H9 (cell line): ENCODE measurements at regions not wholly inside any gene's neighbourhood (a gene's known extent, or its start where the extent isn't known, plus 50 kb on each side); places are given as distances from the start of the nearest gene placed in this dataset.

Source experiments
- DNase-seq: peaks from one replicate; pipeline ENCODE4 v3.0.0-alpha.2; 2017
- H2AFZ ChIP-seq: one replicate; pipeline ENCODE4 v1.6.1; 2013; ENCODE audit warnings: mild to moderate bottlenecking, low read length, control low read depth, moderate library complexity
- H2AK5ac ChIP-seq: 2 replicates; pipeline ENCODE4 v1.6.1; 2013; ENCODE audit warnings: low read length, control low read depth, mixed read lengths; ENCODE audit not compliant: insufficient read length
- H2BK120ac ChIP-seq: one replicate; pipeline ENCODE4 v1.6.1; 2013; ENCODE audit warnings: low read depth, mild to moderate bottlenecking, low read length, control low read depth, inconsistent platforms; ENCODE audit not compliant: poor library complexity, severe bottlenecking
- H2BK12ac ChIP-seq: 2 replicates; pipeline ENCODE4 v1.6.1; 2013; ENCODE audit warnings: low read length, control low read depth, mixed read lengths, low read depth; ENCODE audit not compliant: insufficient read length
- H2BK15ac ChIP-seq: 2 replicates; pipeline ENCODE4 v1.6.1; 2013; ENCODE audit warnings: low read depth, low read length, control low read depth
- H2BK20ac ChIP-seq: one replicate; pipeline ENCODE4 v1.6.1; 2013; ENCODE audit warnings: low read depth, mild to moderate bottlenecking, low read length, control low read depth, inconsistent platforms; ENCODE audit not compliant: poor library complexity, severe bottlenecking
- H2BK5ac ChIP-seq: 2 replicates; pipeline ENCODE4 v1.6.1; 2013; ENCODE audit warnings: low read length, control low read depth, mixed read lengths; ENCODE audit not compliant: insufficient read length
- H3K14ac ChIP-seq: 2 replicates; pipeline ENCODE4 v1.6.1; 2013; ENCODE audit warnings: low read length, control low read depth; ENCODE audit not compliant: insufficient read depth
- H3K18ac ChIP-seq: 2 replicates; pipeline ENCODE4 v1.6.1; 2013; ENCODE audit warnings: low read depth, mild to moderate bottlenecking, mixed read lengths, low read length, control low read depth; ENCODE audit not compliant: insufficient read length
- H3K23ac ChIP-seq: 2 replicates; pipeline ENCODE4 v1.6.1; 2013; ENCODE audit warnings: low read length, control low read depth, mixed read lengths, low read depth; ENCODE audit not compliant: insufficient read length
- H3K23me2 ChIP-seq: 2 replicates; pipeline ENCODE4 v1.6.1; 2013; ENCODE audit warnings: low read depth, mild to moderate bottlenecking, mixed read lengths, low read length, control low read depth; ENCODE audit not compliant: insufficient read length, poor library complexity, severe bottlenecking
- H3K27ac ChIP-seq: 2 replicates; pipeline ENCODE4 v1.5.1; 2013; ENCODE audit warnings: low read length, control low read depth, mixed read lengths, low read depth; ENCODE audit not compliant: insufficient read length
- H3K27me3 ChIP-seq: 2 replicates; pipeline ENCODE4 v1.6.1; 2013; ENCODE audit warnings: low read length, control low read depth, inconsistent platforms; ENCODE audit not compliant: insufficient read depth
- H3K4ac ChIP-seq: 2 replicates; pipeline ENCODE4 v1.6.1; 2013; ENCODE audit warnings: low read depth, mild to moderate bottlenecking, control low read depth, inconsistent platforms, low read length, moderate library complexity
- H3K4me1 ChIP-seq: 2 replicates; pipeline ENCODE4 v1.6.1; 2013; ENCODE audit warnings: low read length, control low read depth, inconsistent platforms; ENCODE audit not compliant: insufficient read depth
- H3K4me2 ChIP-seq: 2 replicates; pipeline ENCODE4 v1.6.1; 2013; ENCODE audit warnings: low read length, control low read depth, mixed read lengths; ENCODE audit not compliant: insufficient read length, insufficient read depth
- H3K56ac ChIP-seq: 2 replicates; pipeline ENCODE4 v1.6.1; 2013; ENCODE audit warnings: low read depth, mild to moderate bottlenecking, mixed read lengths, low read length, control low read depth; ENCODE audit not compliant: insufficient read length
- H3K79me1 ChIP-seq: 2 replicates; pipeline ENCODE4 v1.6.1; 2013; ENCODE audit warnings: low read depth, mild to moderate bottlenecking, moderate library complexity, low read length, control low read depth, inconsistent platforms; ENCODE audit not compliant: insufficient read depth, poor library complexity, severe bottlenecking
- H3K79me2 ChIP-seq: 2 replicates; pipeline ENCODE4 v1.6.1; 2013; ENCODE audit warnings: low read length, control low read depth, inconsistent platforms; ENCODE audit not compliant: insufficient read depth
- H3K9ac ChIP-seq: 2 replicates; pipeline ENCODE4 v1.6.1; 2013; ENCODE audit warnings: low read length, control low read depth, mixed read lengths; ENCODE audit not compliant: insufficient read length; ENCODE audit errors: extremely low read depth
- H3K9me3 ChIP-seq: one replicate; pipeline ENCODE4 v1.6.1; 2013; ENCODE audit warnings: low read depth, low read length, inconsistent platforms; ENCODE audit not compliant: control insufficient read depth
- H3T11ph ChIP-seq: one replicate; pipeline ENCODE4 v1.6.1; 2013; ENCODE audit warnings: mild to moderate bottlenecking, low read length, control low read depth, inconsistent platforms
- H4K20me1 ChIP-seq: one replicate; pipeline ENCODE4 v1.6.1; 2013; ENCODE audit not compliant: control insufficient read depth, insufficient read length, insufficient read depth
- H4K5ac ChIP-seq: 2 replicates; pipeline ENCODE4 v1.6.1; 2013; ENCODE audit warnings: low read depth, mild to moderate bottlenecking, mixed read lengths, low read length, control low read depth; ENCODE audit not compliant: insufficient read length
- H4K8ac ChIP-seq: replicated peaks from 2 replicates; pipeline ENCODE4 v1.6.1; 2013; ENCODE audit warnings: low read length, control low read depth, mixed read lengths, low read depth; ENCODE audit not compliant: insufficient read length
- H4K91ac ChIP-seq: 2 replicates; pipeline ENCODE4 v1.6.1; 2013; ENCODE audit warnings: low read depth, mild to moderate bottlenecking, moderate library complexity, mixed read lengths, low read length, control low read depth; ENCODE audit not compliant: insufficient read length
- H3K27ac Mint-ChIP-seq, 3 experiments: 2 replicates in 2 of 3; 3 replicates in 1 of 3; pipeline ENCODE4 v1.8.0; 2020 to 2021; ENCODE audit warnings: mixed read lengths in 3 of 3, mild to moderate bottlenecking in 1 of 3, moderate library complexity in 1 of 3
- H3K27me3 Mint-ChIP-seq: 2 replicates; pipeline ENCODE4 v1.8.0; 2021; ENCODE audit warnings: low read depth, mild to moderate bottlenecking, moderate library complexity, mixed read lengths
- H3K36me3 Mint-ChIP-seq, 3 experiments: 2 replicates in 2 of 3; 3 replicates in 1 of 3; pipeline ENCODE4 v1.8.0; 2020 to 2021; ENCODE audit warnings: low read depth in 3 of 3, mixed read lengths in 3 of 3; ENCODE audit not compliant: insufficient read depth in 1 of 3
- H3K4me1 Mint-ChIP-seq, 2 experiments: 2 replicates each; pipeline ENCODE4 v1.8.0; 2020; ENCODE audit warnings: mixed read lengths in 2 of 2
- H3K4me3 Mint-ChIP-seq, 2 experiments: 2 replicates in 1 of 2; 3 replicates in 1 of 2; pipeline ENCODE4 v1.8.0; 2020 to 2021; ENCODE audit warnings: mild to moderate bottlenecking in 2 of 2, mixed read lengths in 2 of 2, moderate library complexity in 1 of 2
- H3K9me3 Mint-ChIP-seq, 2 experiments: 2 replicates in 1 of 2; 3 replicates in 1 of 2; pipeline ENCODE4 v1.8.0; 2020; ENCODE audit warnings: mild to moderate bottlenecking in 2 of 2, mixed read lengths in 2 of 2, moderate library complexity in 1 of 2
- WGBS: extraction: QIAGEN DNeasy Blood & Tissue Kit; methylation state at CpG from one replicate; pipeline ENCODE4 v1.1.7; 2013; ENCODE audit warnings: missing lambda C conversion rate, low lambda C conversion rate, mixed read lengths; ENCODE audit not compliant: insufficient read length; ENCODE audit errors: extremely low coverage; 5-methylcytosine and 5-hydroxymethylcytosine counted together
- TF ChIP-seq, protein P1 (sequence below): fragments of 200-600 bp; sonication (generic); conservative IDR thresholded peaks from 3 replicates; pipeline ENCODE4 v1.8.0; 2021; ENCODE audit warnings: antibody characterized with exemption, mild to moderate bottlenecking

DNA sequence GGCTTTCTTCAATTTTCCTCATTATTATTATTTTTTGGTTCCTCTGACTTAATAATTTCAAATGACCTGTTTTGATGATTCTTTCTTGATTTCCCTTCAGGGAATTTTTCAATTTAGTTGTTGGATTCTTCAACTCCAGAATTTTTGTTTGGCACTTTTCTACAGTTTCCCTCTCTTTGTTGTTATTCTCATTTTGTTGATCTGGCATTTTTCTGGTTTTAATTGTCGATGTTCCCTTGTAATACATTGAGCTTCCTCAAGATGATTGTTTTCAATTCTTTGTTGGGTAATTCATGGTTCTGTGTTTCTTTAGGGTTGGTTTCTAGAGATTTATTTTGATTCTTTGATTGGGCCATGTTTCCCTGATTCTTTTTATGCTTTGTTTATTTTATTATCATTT, 67.8 kb upstream of the DNAJC1 start:
- TF ChIP-seq, protein P1, sequence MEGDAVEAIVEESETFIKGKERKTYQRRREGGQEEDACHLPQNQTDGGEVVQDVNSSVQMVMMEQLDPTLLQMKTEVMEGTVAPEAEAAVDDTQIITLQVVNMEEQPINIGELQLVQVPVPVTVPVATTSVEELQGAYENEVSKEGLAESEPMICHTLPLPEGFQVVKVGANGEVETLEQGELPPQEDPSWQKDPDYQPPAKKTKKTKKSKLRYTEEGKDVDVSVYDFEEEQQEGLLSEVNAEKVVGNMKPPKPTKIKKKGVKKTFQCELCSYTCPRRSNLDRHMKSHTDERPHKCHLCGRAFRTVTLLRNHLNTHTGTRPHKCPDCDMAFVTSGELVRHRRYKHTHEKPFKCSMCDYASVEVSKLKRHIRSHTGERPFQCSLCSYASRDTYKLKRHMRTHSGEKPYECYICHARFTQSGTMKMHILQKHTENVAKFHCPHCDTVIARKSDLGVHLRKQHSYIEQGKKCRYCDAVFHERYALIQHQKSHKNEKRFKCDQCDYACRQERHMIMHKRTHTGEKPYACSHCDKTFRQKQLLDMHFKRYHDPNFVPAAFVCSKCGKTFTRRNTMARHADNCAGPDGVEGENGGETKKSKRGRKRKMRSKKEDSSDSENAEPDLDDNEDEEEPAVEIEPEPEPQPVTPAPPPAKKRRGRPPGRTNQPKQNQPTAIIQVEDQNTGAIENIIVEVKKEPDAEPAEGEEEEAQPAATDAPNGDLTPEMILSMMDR = no peak
- H3K27ac ChIP-seq = no peak overlapping the region
- no peak for DNase-seq
- H2BK5ac ChIP-seq = no peak overlapping the region
- Mint-ChIP-seq H3K4me1 (no peaks in the 10 kb centered on the region), H3K4me3 (no peak overlapping the region), H3K27me3 (no peaks in the 10 kb centered on the region; the same call in 1 of the 2 replicates), H3K9me3 (peaks cover 21 to 22% of the 10 kb centered on the region in 2 experiments), H3K36me3 (peaks cover 0 to 12% (median 5%) of the 10 kb centered on the region in 3 experiments; a peak in 4 of 7 replicates), H3K27ac (no peak overlapping the region)
- no peak overlapping the region for H3K23ac ChIP-seq
- no peak overlapping the region for H3K4ac ChIP-seq
- H2BK20ac ChIP-seq = no peak overlapping the region
- H4K91ac ChIP-seq = no peak overlapping the region
- H3K9me3 ChIP-seq = no peaks in the 10 kb centered on the region
- no peak overlapping the region for H3T11ph ChIP-seq
- H3K4me1 ChIP-seq = no peaks in the 10 kb centered on the region
- H3K56ac ChIP-seq = no peak overlapping the region
- H4K5ac ChIP-seq = no peak overlapping the region
- no peaks in the 10 kb centered on the region for H3K27me3 ChIP-seq
- H3K18ac ChIP-seq = no peak overlapping the region
- no peak overlapping the region for H2AK5ac ChIP-seq
- no peak overlapping the region for H2BK12ac ChIP-seq
- WGBS = no CpG with 5 or more reads among the region's 1 CpG
- no peaks in the 10 kb centered on the region for H3K79me1 ChIP-seq
- no peaks in the 10 kb centered on the region for H3K79me2 ChIP-seq
- no peak overlapping the region for H2BK120ac ChIP-seq
- no peak overlapping the region for H3K4me2 ChIP-seq
- no peak overlapping the region for H4K8ac ChIP-seq
- H3K14ac ChIP-seq = no peak overlapping the region
- H4K20me1 ChIP-seq = no peaks in the 10 kb centered on the region
- no peaks in the 10 kb centered on the region for H3K23me2 ChIP-seq
- H3K9ac ChIP-seq = no peak overlapping the region
- H2AFZ ChIP-seq = no peak overlapping the region
- H2BK15ac ChIP-seq = no peak overlapping the region
